ENCODE measurements at regions not wholly inside any gene's neighbourhood (a gene's known extent, or its start where the extent isn't known, plus 50 kb on each side); places are given as distances from the start of the nearest gene placed in this dataset.

DNA sequence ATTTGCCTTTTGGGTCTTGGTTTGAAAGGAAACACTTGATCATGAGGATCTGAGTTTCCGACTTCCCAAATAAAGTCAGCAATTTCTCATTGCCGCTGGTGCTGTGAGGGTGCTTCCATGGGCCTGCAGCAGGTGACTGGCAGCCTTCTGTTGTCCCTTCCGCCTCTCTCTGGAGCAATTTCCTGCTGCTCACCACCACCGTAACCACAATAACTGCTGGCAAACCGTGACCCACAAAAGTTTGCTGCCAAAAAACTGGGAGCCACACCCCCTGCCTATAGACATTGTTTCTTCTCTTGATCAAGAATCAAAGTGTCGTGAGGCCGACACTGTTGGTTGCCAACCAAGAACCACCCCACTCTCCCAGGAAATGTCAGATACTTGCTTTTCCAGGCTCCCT lies 164.0 kb downstream of the NR2F2 start:
- ChIA-PET POLR2A (no interaction called here), CTCF (no interaction called here)
- TF ChIP-seq, protein P1, sequence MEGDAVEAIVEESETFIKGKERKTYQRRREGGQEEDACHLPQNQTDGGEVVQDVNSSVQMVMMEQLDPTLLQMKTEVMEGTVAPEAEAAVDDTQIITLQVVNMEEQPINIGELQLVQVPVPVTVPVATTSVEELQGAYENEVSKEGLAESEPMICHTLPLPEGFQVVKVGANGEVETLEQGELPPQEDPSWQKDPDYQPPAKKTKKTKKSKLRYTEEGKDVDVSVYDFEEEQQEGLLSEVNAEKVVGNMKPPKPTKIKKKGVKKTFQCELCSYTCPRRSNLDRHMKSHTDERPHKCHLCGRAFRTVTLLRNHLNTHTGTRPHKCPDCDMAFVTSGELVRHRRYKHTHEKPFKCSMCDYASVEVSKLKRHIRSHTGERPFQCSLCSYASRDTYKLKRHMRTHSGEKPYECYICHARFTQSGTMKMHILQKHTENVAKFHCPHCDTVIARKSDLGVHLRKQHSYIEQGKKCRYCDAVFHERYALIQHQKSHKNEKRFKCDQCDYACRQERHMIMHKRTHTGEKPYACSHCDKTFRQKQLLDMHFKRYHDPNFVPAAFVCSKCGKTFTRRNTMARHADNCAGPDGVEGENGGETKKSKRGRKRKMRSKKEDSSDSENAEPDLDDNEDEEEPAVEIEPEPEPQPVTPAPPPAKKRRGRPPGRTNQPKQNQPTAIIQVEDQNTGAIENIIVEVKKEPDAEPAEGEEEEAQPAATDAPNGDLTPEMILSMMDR (IDR thresholded peaks at IDR 0.05; ENCODE audit: control extremely low read depth, extremely low read depth, low read depth, missing control alignments) = no peak
- DNase-seq (ENCODE audit: extremely low spot score) = no peak

DNA sequence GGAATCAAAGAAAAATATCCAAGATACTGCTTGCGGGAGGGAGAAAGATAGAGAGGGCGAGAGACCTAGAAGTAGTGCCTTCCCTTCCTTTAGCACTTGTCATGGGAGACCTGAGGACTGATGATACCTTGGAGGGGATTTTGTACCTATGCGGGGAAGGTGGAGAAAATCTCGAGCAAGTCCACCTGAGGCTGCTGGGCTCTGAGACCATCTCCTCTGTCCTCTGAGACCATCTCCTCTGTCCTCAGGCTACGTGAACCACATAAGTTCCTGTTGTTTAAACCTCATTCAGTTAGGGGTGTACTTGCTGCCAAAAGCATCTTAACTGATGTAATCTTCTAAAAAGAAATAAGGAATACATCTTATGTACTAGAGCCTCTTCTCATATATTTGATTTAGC lies 164.9 kb downstream of the NR2F2 start:
- TF ChIP-seq, protein P1 (IDR thresholded peaks at IDR 0.05; ENCODE audit: control extremely low read depth, extremely low read depth, low read depth, missing control alignments) = no peak
- DNase-seq (ENCODE audit: extremely low spot score) = no peak
- CTCF ChIA-PET = no interaction called here
- POLR2A ChIA-PET = no interaction called here

DNA sequence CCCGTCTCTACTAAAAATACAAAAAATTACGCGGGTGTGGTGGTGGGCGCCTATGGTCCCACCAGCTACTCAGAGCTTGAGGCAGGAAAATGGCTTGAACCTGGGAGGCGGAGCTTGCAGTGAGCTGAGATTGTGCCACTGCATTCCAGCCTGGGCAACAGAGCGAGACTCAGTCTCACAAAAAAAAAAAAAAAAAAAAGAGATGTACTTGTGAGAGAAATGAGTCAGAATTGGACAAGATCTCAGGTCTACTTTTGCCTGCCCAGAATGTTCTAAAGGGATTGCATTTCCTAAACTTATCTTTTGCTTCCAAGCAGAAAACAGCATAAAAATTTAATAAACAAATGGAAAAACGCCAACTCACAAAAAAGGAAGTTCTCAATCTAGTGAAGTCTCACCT lies 167.5 kb downstream of the NR2F2 start:
- ChIA-PET POLR2A (no interaction called here), CTCF (interaction anchor here (0.6 to 2.2 kb wide), 3 partner anchors 9 to 13 kb away, joined by 3 to 5 read pairs (median 3); no protein-coding TSS in a partner anchor)
- no peak for DNase-seq (ENCODE audit: extremely low spot score)
- TF ChIP-seq, protein P1 (IDR thresholded peaks at IDR 0.05; ENCODE audit: control extremely low read depth, extremely low read depth, low read depth, missing control alignments) = no peak

DNA sequence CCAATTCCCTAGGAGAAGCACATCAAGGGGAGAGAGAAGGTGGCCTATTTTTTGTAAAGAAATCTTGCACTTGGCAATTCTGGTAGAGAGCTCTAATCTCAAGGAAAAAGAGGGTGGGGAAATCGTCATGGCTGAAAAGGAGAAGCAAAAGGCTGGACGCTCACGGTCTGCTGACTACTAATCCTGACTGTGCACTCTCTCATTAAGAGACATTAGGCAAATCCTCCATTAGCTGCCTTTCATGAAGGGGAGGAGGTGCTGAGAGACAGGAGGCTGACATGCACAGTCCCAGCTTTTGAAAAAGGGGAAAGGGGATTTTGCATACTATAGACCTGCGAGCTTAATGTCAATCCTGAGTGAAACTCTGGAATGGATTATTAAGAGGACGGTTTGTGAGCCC lies 170.0 kb downstream of the NR2F2 start:
- ChIA-PET POLR2A (interaction anchor here (0.6 kb wide), 1 partner anchor 140 kb away, joined by 5 read pairs; no protein-coding TSS in a partner anchor), CTCF (interaction anchor here (1.0 to 1.2 kb wide), 3 partner anchors 12 to 20 kb away, joined by 3 read pairs; no protein-coding TSS in a partner anchor)
- no peak for DNase-seq (ENCODE audit: extremely low spot score)
- TF ChIP-seq, protein P1 (IDR thresholded peaks at IDR 0.05; ENCODE audit: control extremely low read depth, extremely low read depth, low read depth, missing control alignments) = no peak

DNA sequence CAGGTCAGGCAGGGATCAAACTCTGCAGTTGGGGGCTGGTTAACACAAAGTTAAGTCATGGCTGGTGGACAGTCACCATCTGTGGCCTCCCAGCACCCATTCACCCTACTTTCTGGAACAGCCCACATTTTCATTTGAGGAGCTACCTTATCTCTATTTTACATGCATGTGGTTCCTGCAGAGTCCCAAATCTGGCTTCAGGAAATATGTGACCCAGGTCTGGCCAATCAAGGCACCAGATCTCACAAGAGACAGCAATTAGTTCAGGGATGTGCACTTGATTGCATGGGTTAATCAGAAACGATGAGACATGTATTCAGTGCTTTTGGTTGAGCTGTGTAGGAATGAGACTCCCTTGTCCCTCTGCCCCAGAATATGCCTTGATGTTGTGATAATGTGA lies 170.9 kb downstream of the NR2F2 start:
- ChIA-PET CTCF (interaction anchor here (1.2 kb wide), 1 partner anchor 18 kb away, joined by 3 read pairs; no protein-coding TSS in a partner anchor), POLR2A (no interaction called here)
- TF ChIP-seq, protein P1 (IDR thresholded peaks at IDR 0.05; ENCODE audit: control extremely low read depth, extremely low read depth, low read depth, missing control alignments) = no peak
- DNase-seq (ENCODE audit: extremely low spot score) = no peak

DNA sequence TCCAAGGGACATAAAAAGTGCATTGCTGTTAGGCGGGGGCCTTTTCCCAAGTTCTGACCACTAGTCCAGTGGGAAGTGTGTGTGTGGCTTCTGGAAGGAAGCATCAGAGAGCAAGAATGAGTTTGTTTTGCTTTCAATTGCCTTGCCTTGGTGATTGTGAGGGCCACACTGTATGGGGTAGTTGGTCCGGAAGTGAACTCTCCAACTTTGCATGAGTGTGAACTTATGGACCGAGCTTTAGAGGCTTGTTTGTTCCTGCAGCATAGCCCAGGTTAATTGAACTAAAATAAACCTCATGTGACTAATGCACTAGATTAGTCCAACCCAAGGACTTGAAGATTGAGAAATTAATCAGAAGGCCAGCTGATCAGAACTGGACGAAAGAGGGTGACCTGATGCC lies 171.7 kb downstream of the NR2F2 start:
- TF ChIP-seq, protein P1 (IDR thresholded peaks at IDR 0.05; ENCODE audit: control extremely low read depth, extremely low read depth, low read depth, missing control alignments) = no peak
- DNase-seq (ENCODE audit: extremely low spot score) = no peak
- ChIA-PET POLR2A (no interaction called here), CTCF (no interaction called here)

DNA sequence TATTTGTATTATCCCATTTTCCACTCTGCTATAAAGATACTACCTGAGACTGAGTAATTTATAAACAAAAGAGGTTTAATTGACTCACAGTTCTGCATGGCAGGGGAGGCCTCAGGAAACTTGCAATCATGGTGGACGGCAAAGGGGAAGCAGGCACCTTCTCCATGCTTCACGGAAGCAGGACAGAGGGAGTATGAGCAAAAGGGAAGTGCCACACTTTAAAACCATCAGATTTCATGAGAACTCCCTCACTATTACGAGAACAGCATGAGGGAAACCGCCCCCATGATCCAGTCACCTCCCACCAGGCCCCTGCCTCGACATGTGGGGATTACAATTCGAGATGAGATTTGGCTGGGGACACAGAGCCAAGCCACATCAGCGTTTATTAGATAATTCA lies 172.8 kb downstream of the NR2F2 start:
- ChIA-PET CTCF (no interaction called here), POLR2A (no interaction called here)
- TF ChIP-seq, protein P1 (IDR thresholded peaks at IDR 0.05; ENCODE audit: control extremely low read depth, extremely low read depth, low read depth, missing control alignments) = no peak
- DNase-seq (ENCODE audit: extremely low spot score) = no peak

Measured in GM10248 (cell line).